ENCODE measurements at regions not wholly inside any gene's neighbourhood (a gene's known extent, or its start where the extent isn't known, plus 50 kb on each side); places are given as distances from the start of the nearest gene placed in this dataset.

- DNase-seq (ENCODE audit: low read depth), result no peak
- H3K4me3 ChIP-seq (ENCODE audit: low read depth, low read length), result no peak overlapping the region
- TF ChIP-seq CTCF (IDR thresholded peaks at IDR 0.05; ENCODE audit: insufficient read depth, low read depth, low read length, missing control alignments), result no peak
Observed at GRCh38 chr11:101401245-101401644, 182.6 kb downstream of the TRPC6 start.

- H3K4me3 ChIP-seq (ENCODE audit: low read depth, low read length), result no peak overlapping the region
- no peak for TF ChIP-seq CTCF (IDR thresholded peaks at IDR 0.05; ENCODE audit: insufficient read depth, low read depth, low read length, missing control alignments)
- no peak for DNase-seq (ENCODE audit: low read depth)
Observed at GRCh38 chr11:101397979-101398378, 185.8 kb downstream of the TRPC6 start.

GRCh38 chr11:101390539-101390938, 193.3 kb downstream of the TRPC6 start:
- DNase-seq (ENCODE audit: low read depth), result no peak
- TF ChIP-seq CTCF (IDR thresholded peaks at IDR 0.05; ENCODE audit: insufficient read depth, low read depth, low read length, missing control alignments), result no peak
- H3K4me3 ChIP-seq (ENCODE audit: low read depth, low read length), result no peak overlapping the region

GRCh38 chr11:101369835-101370234, 214.0 kb downstream of the TRPC6 start:
- no peak overlapping the region for H3K4me3 ChIP-seq (ENCODE audit: low read depth, low read length)
- DNase-seq (ENCODE audit: low read depth), result no peak
- no peak for TF ChIP-seq CTCF (IDR thresholded peaks at IDR 0.05; ENCODE audit: insufficient read depth, low read depth, low read length, missing control alignments)

- TF ChIP-seq CTCF (IDR thresholded peaks at IDR 0.05; ENCODE audit: insufficient read depth, low read depth, low read length, missing control alignments), result no peak
- DNase-seq (ENCODE audit: low read depth), result no peak
- H3K4me3 ChIP-seq (ENCODE audit: low read depth, low read length), result no peak overlapping the region
Observed at GRCh38 chr11:101363706-101364275, 220.0 kb downstream of the TRPC6 start.

DNA sequence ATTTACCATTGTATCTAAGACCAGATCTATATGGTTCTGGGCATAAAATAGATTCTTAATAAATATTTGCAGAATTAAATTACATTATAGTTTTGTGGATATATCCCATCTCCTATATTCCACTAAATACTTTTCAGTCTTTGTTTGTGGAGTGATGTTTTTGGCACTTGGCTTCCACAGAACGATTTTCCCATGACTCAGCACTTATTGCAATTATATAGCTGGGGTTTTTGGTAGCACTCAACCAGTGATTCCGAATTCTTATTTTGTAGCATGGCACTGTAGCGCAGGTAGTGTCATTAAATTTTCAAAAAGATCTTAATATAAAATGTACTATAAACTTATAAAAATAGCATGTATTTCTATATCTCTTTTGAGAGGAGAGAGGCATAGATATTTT, 221.2 kb downstream of the TRPC6 start:
- H3K4me3 ChIP-seq (ENCODE audit: low read depth, low read length), result no peak overlapping the region
- TF ChIP-seq CTCF (IDR thresholded peaks at IDR 0.05; ENCODE audit: insufficient read depth, low read depth, low read length, missing control alignments), result no peak
- no peak for DNase-seq (ENCODE audit: low read depth)

- no peak for DNase-seq (ENCODE audit: low read depth)
- H3K4me3 ChIP-seq (ENCODE audit: low read depth, low read length), result no peak overlapping the region
- TF ChIP-seq CTCF (IDR thresholded peaks at IDR 0.05; ENCODE audit: insufficient read depth, low read depth, low read length, missing control alignments), result no peak
Observed at GRCh38 chr11:101357771-101358170, 226.0 kb downstream of the TRPC6 start.
